B cell (primary cell): ENCODE measurements at regions not wholly inside any gene's neighbourhood (a gene's known extent, or its start where the extent isn't known, plus 50 kb on each side); places are given as distances from the start of the nearest gene placed in this dataset.

Experiments
- ATAC-seq: fragments of 200-7000 bp; cut with Tn5 transposase; one replicate; pipeline ENCODE4 v1.10.0; 2021; ENCODE audit warnings: low read depth, mild to moderate bottlenecking, moderate number of reproducible peaks, moderate library complexity
- CTCF ChIA-PET: fragments of 350-600 bp; sonication (Branson Sonifier 250); formaldehyde crosslinking; loops from one replicate; lab custom pipeline; 2021; ENCODE audit warnings: antibody characterized with exemption, inconsistent platforms; lab: Charles Lee
- POLR2A ChIA-PET: fragments of 350-600 bp; sonication (Branson Sonifier 250); formaldehyde crosslinking; loops from one replicate; lab custom pipeline; 2021; ENCODE audit warnings: antibody characterized with exemption; lab: Charles Lee
- DNase-seq: peaks from one replicate; pipeline ENCODE4 v3.0.0; 2013
- H2AFZ ChIP-seq: 2 replicates; pipeline ENCODE4 v1.6.1; 2012; ENCODE audit warnings: mild to moderate bottlenecking, low read depth, low read length; ENCODE audit not compliant: insufficient read depth, poor library complexity, severe bottlenecking
- H3K27ac ChIP-seq, 2 donors: 1 replicate in 1 of 2; 2 replicates in 1 of 2; pipeline ENCODE4 v1.5.1; 2012 to 2013; ENCODE audit warnings: low read length in 2 of 2, mild to moderate bottlenecking in 2 of 2, moderate library complexity in 1 of 2
- H3K27me3 ChIP-seq, 4 experiments: fragments of 200-600 bp in 1 of 4; sonication (generic) in 1 of 4; replicated peaks in 1 of 4; 1 replicate in 2 of 4; 2 replicates in 2 of 4; pipeline versions ENCODE4 v1.6.1 to v1.7.0; 2013 to 2016; ENCODE audit warnings: low read length in 3 of 4, mild to moderate bottlenecking in 2 of 4, mixed read lengths in 1 of 4, moderate library complexity in 1 of 4; ENCODE audit not compliant: insufficient read depth in 4 of 4, control insufficient read depth in 3 of 4; ENCODE audit errors: control extremely low read depth in 1 of 4
- H3K36me3 ChIP-seq, 2 experiments: replicated peaks in 1 of 2; 1 replicate in 1 of 2; 2 replicates in 1 of 2; pipeline versions ENCODE4 v1.6.1 to v1.7.1; 2013; ENCODE audit warnings: low read length in 1 of 2; ENCODE audit not compliant: insufficient read depth in 2 of 2, control insufficient read depth in 1 of 2; ENCODE audit errors: control extremely low read depth in 1 of 2, extremely low read depth in 1 of 2
- H3K4me1 ChIP-seq, 2 donors: fragments of 200-600 bp in 1 of 2; sonication (generic) in 1 of 2; 1 replicate in 1 of 2; 2 replicates in 1 of 2; pipeline versions ENCODE4 v1.5.1 to v1.6.1; 2013 to 2017; ENCODE audit warnings: low read length in 2 of 2; ENCODE audit not compliant: control insufficient read depth in 2 of 2, insufficient read depth in 2 of 2
- H3K4me2 ChIP-seq: replicated peaks from 2 replicates; pipeline ENCODE3; 2012; ENCODE audit warnings: mild to moderate bottlenecking, low read depth, low read length; ENCODE audit not compliant: poor library complexity, severe bottlenecking
- H3K4me3 ChIP-seq, 5 experiments: fragments of 200-600 bp in 1 of 5; sonication (generic) in 1 of 5; 1 replicate in 3 of 5; 2 replicates in 2 of 5; pipeline versions ENCODE4 v1.5.1 to v1.7.0; 2011 to 2016; ENCODE audit warnings: low read length in 4 of 5, mild to moderate bottlenecking in 4 of 5, low read depth in 2 of 5, control low read depth in 1 of 5, moderate library complexity in 1 of 5; ENCODE audit not compliant: insufficient read depth in 1 of 5; ENCODE audit errors: control extremely low read depth in 1 of 5, extremely low read depth in 1 of 5
- H3K79me2 ChIP-seq: fragments of 200-600 bp; sonication (generic); one replicate; pipeline ENCODE4 v1.6.0; 2016; ENCODE audit warnings: low read length; ENCODE audit not compliant: control insufficient read depth, insufficient read depth
- H3K9ac ChIP-seq: fragments of 200-600 bp; sonication (generic); 2 replicates; pipeline ENCODE4 v1.6.1; 2017; ENCODE audit warnings: mild to moderate bottlenecking, low read length, moderate library complexity
- H3K9me3 ChIP-seq, 3 donors: one replicate each; pipeline versions ENCODE4 v1.6.1 to v1.7.1; 2013; ENCODE audit warnings: low read length in 2 of 3; ENCODE audit not compliant: control insufficient read depth in 2 of 3, insufficient read depth in 1 of 3; ENCODE audit errors: control extremely low read depth in 1 of 3
- H4K20me1 ChIP-seq: 2 replicates; pipeline ENCODE4 v1.6.0; 2012; ENCODE audit warnings: mild to moderate bottlenecking, low read length; ENCODE audit not compliant: insufficient read depth, control insufficient read depth, poor library complexity, severe bottlenecking
- H3K27ac Mint-ChIP-seq: one replicate; pipeline ENCODE4 v1.8.0; 2021; ENCODE audit warnings: mixed read lengths
- H3K27me3 Mint-ChIP-seq: one replicate; pipeline ENCODE4 v1.8.0; 2021; ENCODE audit warnings: mixed read lengths
- H3K4me1 Mint-ChIP-seq: one replicate; pipeline ENCODE4 v1.8.0; 2021; ENCODE audit warnings: mixed read lengths
- H3K4me3 Mint-ChIP-seq: one replicate; pipeline ENCODE4 v1.8.0; 2021; ENCODE audit warnings: mixed read lengths
- H3K9me3 Mint-ChIP-seq: one replicate; pipeline ENCODE4 v1.8.0; 2022; ENCODE audit warnings: mixed read lengths; ENCODE audit not compliant: insufficient read depth
- EZH2 ChIP-seq: IDR thresholded peaks from 2 replicates; pipeline ENCODE4 v1.6.1; 2012; ENCODE audit warnings: borderline replicate concordance, low read depth, mild to moderate bottlenecking, moderate library complexity, low read length; ENCODE audit not compliant: insufficient read depth, poor library complexity, severe bottlenecking
- WGBS: methylation state at CpG from one replicate; pipeline ENCODE4 v1.1.5; 2013; ENCODE audit warnings: missing lambda C conversion rate; ENCODE audit not compliant: insufficient coverage; 5-methylcytosine and 5-hydroxymethylcytosine counted together
- intact Hi-C: fragments of 100-400 bp; cut with micrococcal nuclease; formaldehyde crosslinking; loops from one replicate; pipeline ENCODE4 v1.10.0; 2022
- TF ChIP-seq, protein P1 (sequence below): fragments of 200-600 bp; IDR thresholded peaks from one replicate; pipeline ENCODE4 v1.8.0; 2022; ENCODE audit warnings: antibody characterized with exemption, mild to moderate bottlenecking

DNA sequence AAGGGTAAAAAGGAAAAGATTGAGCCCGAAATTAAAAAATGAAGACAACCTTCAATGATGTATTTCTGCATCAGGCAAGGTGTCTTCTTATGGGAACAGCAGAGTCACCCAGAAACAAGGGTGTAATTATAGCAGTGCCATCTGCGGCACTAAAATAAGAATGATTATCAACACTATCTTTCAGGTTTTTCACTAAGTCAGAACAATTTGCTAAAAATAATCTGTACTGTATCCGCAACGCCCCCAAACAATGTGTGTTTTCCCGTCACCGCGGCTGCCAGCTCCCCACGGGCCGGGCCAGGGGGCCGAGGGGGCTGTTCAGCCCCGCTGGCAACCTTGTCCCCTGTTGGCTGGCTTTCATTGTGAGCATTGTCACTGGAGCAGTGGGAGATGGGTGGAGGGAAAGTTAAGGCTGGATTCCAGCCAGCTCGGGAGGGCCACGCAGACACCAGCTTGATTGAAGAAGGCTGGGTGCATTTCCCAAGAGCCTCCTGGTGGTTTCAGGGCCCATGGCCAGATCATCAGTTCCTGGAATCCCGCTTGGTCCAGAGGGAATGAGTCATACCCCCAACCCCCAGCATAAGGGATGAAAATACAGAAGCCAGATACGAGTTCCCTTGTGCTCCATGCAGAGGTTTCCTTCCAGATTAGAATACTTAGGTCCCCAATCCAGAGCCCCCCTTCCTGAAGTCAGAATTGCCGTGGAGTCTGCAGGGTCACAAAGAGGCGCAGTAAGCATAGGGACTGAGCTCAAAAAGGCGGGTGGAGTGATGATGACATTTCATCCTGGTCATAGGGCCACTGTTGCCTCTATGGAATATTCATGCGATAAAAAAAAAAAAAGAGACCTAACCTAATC lies 90.2 kb upstream of the KLF13 start:
- CTCF ChIA-PET, result interaction anchor here (0.6 to 5.5 kb wide), 3 partner anchors 22 to 67 kb away, joined by 3 to 21 read pairs (median 4); no protein-coding TSS in a partner anchor
- intact Hi-C loops, result loop anchor here (1.0 kb wide), 1 partner anchor 12 kb away; no protein-coding TSS in a partner anchor
- TF ChIP-seq, protein P1, sequence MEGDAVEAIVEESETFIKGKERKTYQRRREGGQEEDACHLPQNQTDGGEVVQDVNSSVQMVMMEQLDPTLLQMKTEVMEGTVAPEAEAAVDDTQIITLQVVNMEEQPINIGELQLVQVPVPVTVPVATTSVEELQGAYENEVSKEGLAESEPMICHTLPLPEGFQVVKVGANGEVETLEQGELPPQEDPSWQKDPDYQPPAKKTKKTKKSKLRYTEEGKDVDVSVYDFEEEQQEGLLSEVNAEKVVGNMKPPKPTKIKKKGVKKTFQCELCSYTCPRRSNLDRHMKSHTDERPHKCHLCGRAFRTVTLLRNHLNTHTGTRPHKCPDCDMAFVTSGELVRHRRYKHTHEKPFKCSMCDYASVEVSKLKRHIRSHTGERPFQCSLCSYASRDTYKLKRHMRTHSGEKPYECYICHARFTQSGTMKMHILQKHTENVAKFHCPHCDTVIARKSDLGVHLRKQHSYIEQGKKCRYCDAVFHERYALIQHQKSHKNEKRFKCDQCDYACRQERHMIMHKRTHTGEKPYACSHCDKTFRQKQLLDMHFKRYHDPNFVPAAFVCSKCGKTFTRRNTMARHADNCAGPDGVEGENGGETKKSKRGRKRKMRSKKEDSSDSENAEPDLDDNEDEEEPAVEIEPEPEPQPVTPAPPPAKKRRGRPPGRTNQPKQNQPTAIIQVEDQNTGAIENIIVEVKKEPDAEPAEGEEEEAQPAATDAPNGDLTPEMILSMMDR, result no peak
- TF ChIP-seq EZH2, result no peak
- Mint-ChIP-seq H3K4me1 (peaks cover 66% of the 10 kb centered on the region), H3K4me3 (no peak overlapping the region), H3K27me3 (no peaks in the 10 kb centered on the region), H3K9me3 (no peaks in the 10 kb centered on the region), H3K27ac (no peak overlapping the region)
- Histone ChIP-seq H3K9me3 (peaks cover 0 to 7% (median 0%) of the 10 kb centered on the region in 3 donors), H3K36me3 (no peaks in the 10 kb centered on the region), H3K9ac (no peak overlapping the region), H3K27ac (no peak overlapping the region), H3K4me2 (peak overlapping the region; percentile 16), H3K4me3 (no peak overlapping the region), H2AFZ (peak overlapping the region; percentile 48), H4K20me1 (no peaks in the 10 kb centered on the region), H3K4me1 (peaks cover 23 to 53% of the 10 kb centered on the region in 2 donors), H3K27me3 (no peaks in the 10 kb centered on the region), H3K79me2 (no peaks in the 10 kb centered on the region)
- DNase-seq (no peak), ATAC-seq (no peak)
- POLR2A ChIA-PET, result interaction anchor here (1.2 to 1.4 kb wide), 3 partner anchors 8 to 19 kb away, joined by 3 to 8 read pairs (median 6); no protein-coding TSS in a partner anchor
- 72% methylated on average over 17 of the region's 19 CpGs for WGBS

DNA sequence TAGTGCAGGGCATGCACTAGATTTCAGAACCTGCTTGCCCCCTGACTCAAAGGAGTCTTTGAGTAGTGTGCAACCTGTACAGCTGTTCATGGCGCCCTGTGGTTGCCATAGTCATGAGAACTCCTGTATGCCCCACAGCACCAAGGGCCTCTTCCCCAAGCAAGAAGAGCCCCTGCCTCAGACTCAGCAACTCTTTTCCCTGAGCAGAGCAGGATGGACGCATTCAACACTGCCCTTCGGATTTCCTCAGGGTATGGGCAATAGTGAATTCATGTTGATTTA lies 89.7 kb upstream of the KLF13 start:
- no peaks in the 10 kb centered on the region for H4K20me1 ChIP-seq
- Mint-ChIP-seq H3K4me3 (no peak overlapping the region), H3K27me3 (no peaks in the 10 kb centered on the region), H3K4me1 (peaks cover 62% of the 10 kb centered on the region), H3K27ac (no peak overlapping the region), H3K9me3 (no peaks in the 10 kb centered on the region)
- H3K9me3 ChIP-seq, result peaks cover 0 to 7% (median 0%) of the 10 kb centered on the region in 3 donors
- intact Hi-C loops, result no loop called here
- WGBS, result 100% methylated on average over 1 of the region's 3 CpGs
- no peak overlapping the region for H3K4me3 ChIP-seq
- H3K27ac ChIP-seq, result no peak overlapping the region
- no peak overlapping the region for H2AFZ ChIP-seq
- CTCF ChIA-PET, result interaction anchor here (0.6 to 5.5 kb wide), 3 partner anchors 22 to 66 kb away, joined by 3 to 21 read pairs (median 4); no protein-coding TSS in a partner anchor
- POLR2A ChIA-PET, result interaction anchor here (1.2 to 1.4 kb wide), 3 partner anchors 9 to 19 kb away, joined by 3 to 8 read pairs (median 6); no protein-coding TSS in a partner anchor
- no peak overlapping the region for H3K9ac ChIP-seq
- ATAC-seq (no peak), DNase-seq (no peak)
- no peaks in the 10 kb centered on the region for H3K27me3 ChIP-seq
- no peaks in the 10 kb centered on the region for H3K79me2 ChIP-seq
- peaks cover 18 to 48% of the 10 kb centered on the region in 2 donors for H3K4me1 ChIP-seq
- no peak overlapping the region for H3K4me2 ChIP-seq
- TF ChIP-seq, protein P1, result no peak
- no peak for TF ChIP-seq EZH2
- H3K36me3 ChIP-seq, result no peaks in the 10 kb centered on the region
